Hematopoietic multipotent progenitor cell (in vitro differentiated cells): ENCODE measurements at regions not wholly inside any gene's neighbourhood (a gene's known extent, or its start where the extent isn't known, plus 50 kb on each side); places are given as distances from the start of the nearest gene placed in this dataset.
"Not testable (repeated sequence)": the region's sequence is repeated elsewhere in the genome, so short reads cannot be mapped to it uniquely, and the experiment has no call there.

Source experiments
- DNase-seq, 3 donors: peaks; one replicate each; pipeline ENCODE4 v3.0.0-alpha.2; 2011 to 2015; ENCODE audit warnings: low read depth in 2 of 3, low spot score in 2 of 3

GRCh38 chr2:53543083-53543482, 224.5 kb upstream of the CHAC2 start:
- no peak for DNase-seq

GRCh38 chr2:53536583-53537361, 230.8 kb upstream of the CHAC2 start:
- no peak for DNase-seq

GRCh38 chr2:53535234-53535840, 232.3 kb upstream of the CHAC2 start:
- DNase-seq = no peak

GRCh38 chr2:53530126-53530525, 237.5 kb upstream of the CHAC2 start:
- no peak for DNase-seq

- no peak for DNase-seq
These were observed 240.5 kb upstream of the CHAC2 start for GRCh38 chr2:53527056-53527455.

- no peak for DNase-seq
These were observed 247.4 kb upstream of the CHAC2 start for GRCh38 chr2:53519918-53520841.

- no peak for DNase-seq
These were observed 250.2 kb upstream of the CHAC2 start for GRCh38 chr2:53517406-53517805.

- no peak for DNase-seq
These were observed 251.0 kb upstream of the CHAC2 start for GRCh38 chr2:53516650-53517049.

- DNase-seq = no peak
These were observed 251.9 kb upstream of the CHAC2 start for GRCh38 chr2:53515435-53516332.

GRCh38 chr2:53513167-53513666, 254.4 kb upstream of the CHAC2 start:
- no peak for DNase-seq

- no peak for DNase-seq
These were observed 255.4 kb upstream of the CHAC2 start for GRCh38 chr2:53512071-53512826.

- DNase-seq = no peak
These were observed 256.1 kb upstream of the CHAC2 start for GRCh38 chr2:53511549-53511948.

GRCh38 chr2:53510401-53510800, 257.2 kb upstream of the CHAC2 start:
- no peak for DNase-seq

GRCh38 chr2:53509831-53510388, 257.7 kb upstream of the CHAC2 start:
- DNase-seq = no peak

- DNase-seq = no peak
These were observed 258.9 kb upstream of the CHAC2 start for GRCh38 chr2:53508667-53509066.

- DNase-seq = not testable (repeated sequence)
These were observed 260.5 kb upstream of the CHAC2 start for GRCh38 chr2:53507070-53507469.

GRCh38 chr2:53505826-53506225, 261.8 kb upstream of the CHAC2 start:
- no peak for DNase-seq

- no peak for DNase-seq
These were observed 263.1 kb upstream of the CHAC2 start for GRCh38 chr2:53504507-53504906.

- no peak for DNase-seq
These were observed 267.4 kb upstream of the CHAC2 start for GRCh38 chr2:53500181-53500580.
